ENCODE measurements at regions not wholly inside any gene's neighbourhood (a gene's known extent, or its start where the extent isn't known, plus 50 kb on each side); places are given as distances from the start of the nearest gene placed in this dataset.

GRCh38 chr5:121572061-121572460 lies 279.6 kb upstream of the FTMT start:
- H3K36me3 ChIP-seq, result no peaks in the 10 kb centered on the region
- no peaks in the 10 kb centered on the region for H3K27me3 ChIP-seq
- intact Hi-C loops (cut with DNase I; ENCODE audit: low total_unique reads) (no loop called here), in situ Hi-C loops (cut with MboI; ENCODE audit: low pct_ligation_motif_present in 1 of 4, low pct_unique_long_range_greater_than_20kb in 1 of 4, low sequenced_read_pairs in 3 of 4) (no loop called here)
- WGBS, 2 donors (ENCODE audit: low coverage in 1 of 2), result 88 to 100% methylated on average over 1 of the region's 1 CpG
- no peaks in the 10 kb centered on the region for H3K4me1 ChIP-seq
- TF ChIP-seq POLR2A (IDR thresholded peaks at IDR 0.05), result no peak
- TF ChIP-seq POLR2AphosphoS5 (IDR thresholded peaks at IDR 0.05), result no peak
- TF ChIP-seq EP300 (IDR thresholded peaks at IDR 0.05; ENCODE audit: low read depth), result no peak
- TF ChIP-seq CTCF (IDR thresholded peaks at IDR 0.05), result no peak
- no peaks in the 10 kb centered on the region for H3K9me3 ChIP-seq
- H3K27ac ChIP-seq, result no peak overlapping the region
- H3K4me3 ChIP-seq, result no peak overlapping the region
- DNase-seq, result no peak

GRCh38 chr5:121573721-121574382 lies 277.8 kb upstream of the FTMT start:
- in situ Hi-C loops (cut with MboI; ENCODE audit: low pct_ligation_motif_present in 1 of 4, low pct_unique_long_range_greater_than_20kb in 1 of 4, low sequenced_read_pairs in 3 of 4), result no loop called here
- Histone ChIP-seq H3K36me3 (no peaks in the 10 kb centered on the region), H3K9me3 (no peaks in the 10 kb centered on the region), H3K27me3 (no peaks in the 10 kb centered on the region), H3K4me3 (no peak overlapping the region), H3K27ac (no peak overlapping the region), H3K4me1 (no peaks in the 10 kb centered on the region)
- 40 to 57% methylated on average over 1 of the region's 1 CpG for WGBS, 2 donors (ENCODE audit: low coverage in 1 of 2)
- DNase-seq, result no peak
- TF ChIP-seq POLR2AphosphoS5 (IDR thresholded peaks at IDR 0.05) (no peak), POLR2A (IDR thresholded peaks at IDR 0.05) (no peak), CTCF (IDR thresholded peaks at IDR 0.05) (no peak), EP300 (IDR thresholded peaks at IDR 0.05; ENCODE audit: low read depth) (no peak)
- intact Hi-C loops (cut with DNase I; ENCODE audit: low total_unique reads), result no loop called here

GRCh38 chr5:121581588-121581987 lies 270.1 kb upstream of the FTMT start:
- H3K36me3 ChIP-seq, result no peaks in the 10 kb centered on the region
- no peak for DNase-seq
- no peaks in the 10 kb centered on the region for H3K27me3 ChIP-seq
- H3K27ac ChIP-seq, result no peak overlapping the region
- intact Hi-C loops (cut with DNase I; ENCODE audit: low total_unique reads), result no loop called here
- H3K9me3 ChIP-seq, result no peaks in the 10 kb centered on the region
- no peak for TF ChIP-seq EP300 (IDR thresholded peaks at IDR 0.05; ENCODE audit: low read depth)
- TF ChIP-seq CTCF (IDR thresholded peaks at IDR 0.05), result no peak
- no peak for TF ChIP-seq POLR2A (IDR thresholded peaks at IDR 0.05)
- TF ChIP-seq POLR2AphosphoS5 (IDR thresholded peaks at IDR 0.05), result no peak
- no peaks in the 10 kb centered on the region for H3K4me1 ChIP-seq
- in situ Hi-C loops (cut with MboI; ENCODE audit: low pct_ligation_motif_present in 1 of 4, low pct_unique_long_range_greater_than_20kb in 1 of 4, low sequenced_read_pairs in 3 of 4), result no loop called here
- WGBS, 2 donors (ENCODE audit: low coverage in 1 of 2), result 88 to 92% methylated on average over 2 of the region's 2 CpGs
- H3K4me3 ChIP-seq, result no peak overlapping the region

GRCh38 chr5:121596882-121597281 lies 254.8 kb upstream of the FTMT start:
- no peak overlapping the region for H3K27ac ChIP-seq
- H3K4me3 ChIP-seq, result no peak overlapping the region
- in situ Hi-C loops (cut with MboI; ENCODE audit: low pct_ligation_motif_present in 1 of 4, low pct_unique_long_range_greater_than_20kb in 1 of 4, low sequenced_read_pairs in 3 of 4) (no loop called here), intact Hi-C loops (cut with DNase I; ENCODE audit: low total_unique reads) (no loop called here)
- TF ChIP-seq CTCF (IDR thresholded peaks at IDR 0.05) (no peak), EP300 (IDR thresholded peaks at IDR 0.05; ENCODE audit: low read depth) (no peak), POLR2AphosphoS5 (IDR thresholded peaks at IDR 0.05) (no peak), POLR2A (IDR thresholded peaks at IDR 0.05) (no peak)
- H3K4me1 ChIP-seq, result no peaks in the 10 kb centered on the region
- DNase-seq, result peak; percentile 10
- WGBS, 2 donors (ENCODE audit: low coverage in 1 of 2), result 70% methylated on average over 3 of the region's 3 CpGs; no CpG with 5 or more reads in 1 of the 2 donors
- H3K27me3 ChIP-seq, result no peaks in the 10 kb centered on the region
- peaks cover 4 to 6% of the 10 kb centered on the region in 2 donors for H3K9me3 ChIP-seq
- H3K36me3 ChIP-seq, result no peaks in the 10 kb centered on the region

Data from transverse colon (tissue), 4 donors.